DOHH2 (cell line): ENCODE measurements at regions not wholly inside any gene's neighbourhood (a gene's known extent, or its start where the extent isn't known, plus 50 kb on each side); places are given as distances from the start of the nearest gene placed in this dataset.

Source experiments
- CTCF ChIP-seq: fragments of 200-600 bp; sonication (generic); IDR thresholded peaks from one replicate; pipeline ENCODE4 v1.5.1; 2014; ENCODE audit warnings: antibody characterized with exemption, mild to moderate bottlenecking, low read depth, low read length; ENCODE audit not compliant: poor library complexity, severe bottlenecking
- EZH2phosphoT487 ChIP-seq: fragments of 200-600 bp; sonication (generic); IDR thresholded peaks from 2 replicates; pipeline ENCODE4 v1.6.1; 2017; ENCODE audit warnings: borderline replicate concordance, mild to moderate bottlenecking, antibody characterized with exemption, low read length, moderate library complexity, mixed read lengths

GRCh38 chr2:238696786-238697185 lies 151.1 kb upstream of the TWIST2 start:
- TF ChIP-seq CTCF (no peak), EZH2phosphoT487 (no peak)
